HUES48 (cell line): ENCODE measurements at regions not wholly inside any gene's neighbourhood (a gene's known extent, or its start where the extent isn't known, plus 50 kb on each side); places are given as distances from the start of the nearest gene placed in this dataset.
"Not testable (repeated sequence)": the region's sequence is repeated elsewhere in the genome, so short reads cannot be mapped to it uniquely, and the experiment has no call there.

Source experiments
- H3K27ac ChIP-seq: one replicate; pipeline ENCODE4 v1.7.0; 2013; ENCODE audit warnings: low read depth, low read length, inconsistent platforms
- H3K27me3 ChIP-seq: 2 replicates; pipeline ENCODE4 v1.6.1; 2013; ENCODE audit warnings: mild to moderate bottlenecking, low read length; ENCODE audit not compliant: control insufficient read depth, insufficient read depth
- H3K36me3 ChIP-seq: 2 replicates; pipeline ENCODE4 v1.6.1; 2013; ENCODE audit warnings: low read length; ENCODE audit not compliant: control insufficient read depth, insufficient read depth
- H3K4me1 ChIP-seq: 2 replicates; pipeline ENCODE4 v1.6.1; 2013; ENCODE audit warnings: mild to moderate bottlenecking, low read length; ENCODE audit not compliant: control insufficient read depth, insufficient read depth
- H3K4me3 ChIP-seq: 2 replicates; pipeline ENCODE4 v1.5.1; 2013; ENCODE audit warnings: mild to moderate bottlenecking, low read depth, low read length
- H3K9ac ChIP-seq: 2 replicates; pipeline ENCODE4 v1.6.1; 2013; ENCODE audit warnings: mild to moderate bottlenecking, low read depth, low read length, moderate library complexity
- H3K9me3 ChIP-seq: 2 replicates; pipeline ENCODE4 v1.6.1; 2013; ENCODE audit warnings: low read length; ENCODE audit not compliant: control insufficient read depth, insufficient read depth

DNA sequence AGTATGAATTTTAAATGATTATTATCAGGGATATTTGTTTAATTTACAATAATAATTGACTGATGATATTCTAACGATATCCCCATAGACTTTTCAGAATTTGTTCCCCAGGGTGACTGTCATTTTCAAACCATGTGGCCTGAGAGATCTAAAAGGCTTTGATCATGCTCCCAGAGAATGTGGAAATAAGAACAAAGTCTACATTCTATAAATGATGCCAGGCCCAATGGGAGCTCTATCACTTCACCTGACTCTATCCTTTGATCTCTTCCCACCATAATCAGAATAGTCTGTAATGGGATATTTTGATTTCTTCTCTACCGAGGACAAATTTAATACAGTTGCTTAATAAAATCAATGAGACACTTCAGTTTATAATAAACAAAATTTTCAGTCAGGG is 483.4 kb upstream of the IRAK1BP1 start:
- Histone ChIP-seq H3K27ac (no peak overlapping the region), H3K9ac (no peak overlapping the region), H3K4me1 (no peaks in the 10 kb centered on the region), H3K36me3 (no peaks in the 10 kb centered on the region), H3K27me3 (no peaks in the 10 kb centered on the region), H3K9me3 (peaks cover 14% of the 10 kb centered on the region; the same call in 1 of the 2 replicates), H3K4me3 (no peak overlapping the region)

GRCh38 chr6:78386854-78387253 is 480.5 kb upstream of the IRAK1BP1 start:
- peaks cover 14% of the 10 kb centered on the region; the same call in 1 of the 2 replicates for H3K9me3 ChIP-seq
- not testable (repeated sequence) for H3K36me3 ChIP-seq, H3K9ac ChIP-seq, H3K4me3 ChIP-seq, H3K27ac ChIP-seq, H3K4me1 ChIP-seq, H3K27me3 ChIP-seq

GRCh38 chr6:78390066-78390465 is 477.3 kb upstream of the IRAK1BP1 start:
- no peaks in the 10 kb centered on the region for H3K4me1 ChIP-seq
- H3K9ac ChIP-seq, result no peak overlapping the region
- no peaks in the 10 kb centered on the region for H3K36me3 ChIP-seq
- H3K9me3 ChIP-seq, result peaks cover 14% of the 10 kb centered on the region; the same call in 1 of the 2 replicates
- no peaks in the 10 kb centered on the region for H3K27me3 ChIP-seq
- no peak overlapping the region for H3K27ac ChIP-seq
- no peak overlapping the region for H3K4me3 ChIP-seq

GRCh38 chr6:78397499-78397898 is 469.9 kb upstream of the IRAK1BP1 start:
- Histone ChIP-seq H3K4me1 (peaks cover 9% of the 10 kb centered on the region), H3K4me3 (no peak overlapping the region), H3K36me3 (no peaks in the 10 kb centered on the region), H3K9ac (no peak overlapping the region), H3K27me3 (no peaks in the 10 kb centered on the region; the same call in 1 of the 2 replicates), H3K27ac (no peak overlapping the region), H3K9me3 (no peaks in the 10 kb centered on the region)

DNA sequence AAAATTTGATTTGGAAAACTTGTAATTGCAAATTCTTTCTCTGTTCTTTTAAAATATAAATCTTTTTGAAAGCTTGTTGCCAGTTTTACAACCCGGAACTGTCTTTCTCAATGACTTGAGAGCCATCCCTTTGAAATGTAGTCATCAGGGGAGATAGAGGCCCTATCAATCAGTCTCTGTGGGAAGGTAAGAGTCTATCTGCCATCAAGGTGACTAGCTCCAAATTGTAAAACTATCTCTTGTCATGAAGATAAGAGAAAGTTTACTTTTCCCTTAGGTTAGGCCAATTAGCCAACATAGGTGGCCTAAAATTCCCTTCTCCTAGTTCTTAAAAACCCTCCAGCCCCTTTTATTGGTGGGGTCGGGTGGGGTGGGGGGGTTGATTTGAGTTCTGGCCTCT is 469.1 kb upstream of the IRAK1BP1 start:
- Histone ChIP-seq H3K4me1 (peaks cover 9% of the 10 kb centered on the region), H3K36me3 (no peaks in the 10 kb centered on the region), H3K9ac (no peak overlapping the region), H3K27me3 (no peaks in the 10 kb centered on the region; the same call in 1 of the 2 replicates), H3K9me3 (no peaks in the 10 kb centered on the region), H3K4me3 (no peak overlapping the region), H3K27ac (no peak overlapping the region)

DNA sequence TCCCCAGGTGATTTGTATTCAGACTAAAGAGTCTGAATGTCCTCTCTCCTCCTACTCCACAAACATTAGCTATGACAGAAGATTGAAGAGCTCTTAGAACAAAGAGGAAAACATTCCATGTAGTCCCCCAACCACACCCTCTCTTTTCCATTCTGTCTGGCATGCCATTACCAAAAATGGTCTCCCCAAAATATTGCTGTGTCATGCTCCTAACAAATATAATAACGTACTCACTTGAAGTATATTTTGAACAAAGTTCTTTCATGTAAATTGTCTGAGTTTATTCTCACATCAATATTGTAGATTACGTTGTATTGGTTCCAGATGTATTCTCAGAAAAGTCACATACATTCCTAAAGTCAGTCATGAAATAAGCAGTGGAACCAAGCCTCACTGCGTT is 467.3 kb upstream of the IRAK1BP1 start:
- Histone ChIP-seq H3K27ac (no peak overlapping the region), H3K9me3 (no peaks in the 10 kb centered on the region), H3K9ac (no peak overlapping the region), H3K36me3 (no peaks in the 10 kb centered on the region), H3K4me1 (peaks cover 9% of the 10 kb centered on the region), H3K4me3 (no peak overlapping the region), H3K27me3 (no peaks in the 10 kb centered on the region; the same call in 1 of the 2 replicates)

DNA sequence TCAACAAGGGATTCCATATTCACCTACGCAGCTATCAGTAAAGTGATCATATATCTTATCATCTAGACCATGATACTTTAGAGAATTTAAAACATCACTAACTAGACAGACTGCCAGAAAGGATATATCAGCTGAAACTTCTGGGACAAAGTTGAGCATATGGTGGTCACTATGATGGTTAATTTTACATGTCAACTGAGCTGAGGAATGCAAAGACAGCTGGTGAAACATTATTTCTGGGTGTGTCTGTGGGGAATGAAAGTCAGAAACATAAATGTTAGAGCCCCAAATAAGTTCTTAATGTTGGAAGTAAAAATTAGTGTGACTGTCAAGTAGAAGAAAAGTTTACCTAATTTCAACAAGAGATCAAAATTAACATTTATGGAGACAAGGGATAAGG is 440.0 kb upstream of the IRAK1BP1 start:
- Histone ChIP-seq H3K27ac (no peak overlapping the region), H3K4me3 (no peak overlapping the region), H3K4me1 (no peaks in the 10 kb centered on the region), H3K9ac (no peak overlapping the region), H3K27me3 (no peaks in the 10 kb centered on the region), H3K9me3 (0 out of 2 replicates have a peak, but pooled peaks cover 4% of the 10 kb centered on the region), H3K36me3 (no peaks in the 10 kb centered on the region)

GRCh38 chr6:78430521-78430920 is 436.8 kb upstream of the IRAK1BP1 start:
- Histone ChIP-seq H3K27ac (no peak overlapping the region), H3K9ac (no peak overlapping the region), H3K27me3 (no peaks in the 10 kb centered on the region), H3K9me3 (no peaks in the 10 kb centered on the region), H3K4me3 (no peak overlapping the region), H3K4me1 (no peaks in the 10 kb centered on the region), H3K36me3 (no peaks in the 10 kb centered on the region)

- H3K9ac ChIP-seq, result no peak overlapping the region
- H3K27ac ChIP-seq, result no peak overlapping the region
- no peaks in the 10 kb centered on the region for H3K4me1 ChIP-seq
- H3K4me3 ChIP-seq, result no peak overlapping the region
- no peaks in the 10 kb centered on the region for H3K9me3 ChIP-seq
- no peaks in the 10 kb centered on the region for H3K27me3 ChIP-seq
- H3K36me3 ChIP-seq, result no peaks in the 10 kb centered on the region
These were observed 431.7 kb upstream of the IRAK1BP1 start for GRCh38 chr6:78435671-78436070.

DNA sequence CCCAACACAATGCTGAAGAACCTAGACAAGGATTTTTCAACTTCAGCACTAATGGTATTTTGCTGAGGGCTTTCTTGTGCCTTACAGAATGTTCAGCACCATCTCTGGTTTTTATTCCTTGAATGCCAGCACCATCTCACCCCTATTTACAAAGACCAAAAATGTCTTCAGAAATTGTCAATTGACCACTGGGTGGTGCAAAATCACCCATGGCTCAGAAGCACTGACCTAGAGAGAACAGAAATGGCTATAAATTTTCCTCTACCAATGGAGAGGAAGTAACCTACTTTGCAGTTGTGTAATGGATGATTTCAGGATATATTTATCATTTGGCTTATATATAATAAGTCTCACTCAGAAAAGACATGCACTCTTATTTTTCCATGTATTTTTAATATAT is 431.0 kb upstream of the IRAK1BP1 start:
- Histone ChIP-seq H3K27me3 (no peaks in the 10 kb centered on the region), H3K4me1 (no peaks in the 10 kb centered on the region), H3K9me3 (no peaks in the 10 kb centered on the region), H3K27ac (no peak overlapping the region), H3K9ac (no peak overlapping the region), H3K4me3 (no peak overlapping the region), H3K36me3 (no peaks in the 10 kb centered on the region)

- Histone ChIP-seq H3K4me1 (no peaks in the 10 kb centered on the region), H3K9ac (no peak overlapping the region), H3K4me3 (no peak overlapping the region), H3K27me3 (no peaks in the 10 kb centered on the region), H3K27ac (no peak overlapping the region), H3K36me3 (no peaks in the 10 kb centered on the region), H3K9me3 (no peaks in the 10 kb centered on the region)
These were observed 429.2 kb upstream of the IRAK1BP1 start for GRCh38 chr6:78438135-78438534.

GRCh38 chr6:78460711-78461110 is 406.6 kb upstream of the IRAK1BP1 start:
- Histone ChIP-seq H3K9me3 (peaks cover 6% of the 10 kb centered on the region; the same call in 1 of the 2 replicates), H3K27me3 (no peaks in the 10 kb centered on the region), H3K4me3 (no peak overlapping the region), H3K4me1 (no peaks in the 10 kb centered on the region), H3K9ac (no peak overlapping the region), H3K27ac (no peak overlapping the region), H3K36me3 (no peaks in the 10 kb centered on the region)
